ENCODE measurements at regions not wholly inside any gene's neighbourhood (a gene's known extent, or its start where the extent isn't known, plus 50 kb on each side); places are given as distances from the start of the nearest gene placed in this dataset.

DNA sequence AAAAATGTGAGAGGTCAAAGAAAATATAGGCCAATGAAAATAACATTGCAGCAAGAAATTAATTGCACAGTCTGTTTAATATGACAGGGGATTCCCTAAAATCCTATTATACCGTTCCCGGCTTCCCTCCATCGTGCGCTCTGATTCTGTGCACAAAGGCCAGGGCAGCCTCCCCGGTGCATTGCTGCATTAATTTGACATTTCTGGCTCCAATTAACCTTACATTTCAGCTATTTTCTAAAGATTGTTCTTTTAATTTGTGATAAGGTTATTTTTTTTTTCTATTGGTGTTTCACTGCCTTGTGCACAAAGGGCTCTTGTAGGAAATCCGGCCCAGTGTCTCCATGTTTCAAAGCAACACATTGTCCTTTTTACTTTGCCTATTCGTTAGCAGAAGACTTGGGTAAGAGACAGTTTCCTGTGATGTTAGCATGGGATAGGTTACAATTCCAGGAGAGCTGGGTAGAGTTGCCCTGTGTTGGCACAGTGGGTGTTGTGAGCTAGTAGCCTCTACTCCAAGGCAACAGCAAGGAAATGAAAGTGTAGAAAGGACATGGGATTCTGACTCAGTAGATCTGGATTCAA is 257.3 kb upstream of the IGF1R start:
- DNase-seq (ENCODE audit: low spot score), result no peak

DNA sequence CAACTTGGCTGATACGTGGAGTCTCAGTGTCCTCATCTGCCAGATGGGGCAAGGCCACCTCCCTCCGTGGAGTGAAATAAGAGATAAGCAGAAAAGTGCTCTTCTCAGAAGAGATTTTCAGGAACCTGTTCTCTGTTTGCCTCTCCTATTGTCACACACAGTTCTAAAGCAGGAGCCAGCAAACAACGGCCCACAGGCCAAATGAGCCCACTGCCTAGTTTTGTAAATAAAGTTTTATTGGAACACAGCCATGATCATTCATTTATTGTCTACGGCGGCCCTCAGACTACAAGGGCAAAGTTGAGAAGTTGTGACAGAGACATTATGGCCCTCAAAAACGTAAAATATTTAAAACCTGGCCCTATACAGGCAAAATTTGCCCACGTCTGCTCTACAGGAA is 256.8 kb upstream of the IGF1R start:
- DNase-seq (ENCODE audit: low spot score), result no peak

GRCh38 chr15:98393471-98393870 is 254.9 kb upstream of the IGF1R start:
- no peak for DNase-seq (ENCODE audit: low spot score)

- no peak for DNase-seq (ENCODE audit: low spot score)
Measured at GRCh38 chr15:98394546-98394945, 253.8 kb upstream of the IGF1R start.

DNA sequence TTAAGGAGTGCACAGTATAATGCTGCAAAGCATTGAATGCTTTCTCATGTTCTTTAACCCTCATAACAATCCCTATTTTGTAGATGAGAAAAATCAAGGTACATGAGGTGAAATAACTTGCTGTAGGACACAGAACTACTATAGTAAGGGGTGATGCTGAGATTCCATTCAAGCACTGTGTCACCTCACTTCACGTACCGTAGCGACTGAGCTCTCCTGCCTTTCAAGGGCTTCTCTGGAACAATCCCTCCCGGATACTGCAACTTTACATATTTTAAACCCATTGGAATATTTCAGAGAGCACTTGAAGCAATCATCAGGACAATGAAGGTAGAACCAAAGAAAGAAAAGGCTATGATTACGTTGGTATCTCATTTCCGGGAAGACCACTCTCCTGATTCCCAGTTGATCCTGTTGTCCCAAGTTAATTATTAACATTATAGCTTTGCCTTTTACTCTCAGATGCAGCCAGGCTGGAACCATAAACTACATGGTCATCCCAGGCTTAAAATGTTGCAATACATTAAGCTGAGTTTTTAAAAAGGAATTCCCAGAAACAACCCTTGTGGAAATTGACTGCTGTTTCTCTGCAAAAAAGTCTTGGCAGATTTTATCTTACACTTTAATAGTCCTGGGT is 252.2 kb upstream of the IGF1R start:
- peak; percentile 69 for DNase-seq (ENCODE audit: low spot score)

- no peak for DNase-seq (ENCODE audit: low spot score)
Measured at GRCh38 chr15:98397419-98397818, 250.9 kb upstream of the IGF1R start.

- no peak for DNase-seq (ENCODE audit: low spot score)
Measured at GRCh38 chr15:98398056-98398455, 250.3 kb upstream of the IGF1R start.

GRCh38 chr15:98398886-98399285 is 249.5 kb upstream of the IGF1R start:
- no peak for DNase-seq (ENCODE audit: low spot score)

DNA sequence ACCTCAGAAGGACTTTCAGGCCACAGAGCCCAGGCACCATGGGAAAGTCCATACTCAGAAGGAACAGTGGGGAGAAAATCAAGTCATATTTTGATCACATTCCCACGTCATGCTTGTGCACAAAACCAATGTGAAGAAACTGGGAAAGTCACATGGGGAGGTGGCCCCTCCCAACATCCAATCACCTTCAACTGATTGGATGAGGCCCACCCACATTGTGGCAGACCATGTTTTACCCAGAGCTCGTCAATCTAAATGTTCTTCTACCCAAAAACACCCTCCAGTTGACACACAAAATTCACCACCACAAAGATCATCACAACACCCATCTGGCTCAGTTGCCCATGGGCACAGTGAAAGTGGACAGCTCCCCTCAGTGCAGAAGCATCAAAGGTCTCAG is 248.2 kb upstream of the IGF1R start:
- no peak for DNase-seq (ENCODE audit: low spot score)

GRCh38 chr15:98401029-98401428 is 247.3 kb upstream of the IGF1R start:
- DNase-seq (ENCODE audit: low spot score), result peak; percentile 72

DNA sequence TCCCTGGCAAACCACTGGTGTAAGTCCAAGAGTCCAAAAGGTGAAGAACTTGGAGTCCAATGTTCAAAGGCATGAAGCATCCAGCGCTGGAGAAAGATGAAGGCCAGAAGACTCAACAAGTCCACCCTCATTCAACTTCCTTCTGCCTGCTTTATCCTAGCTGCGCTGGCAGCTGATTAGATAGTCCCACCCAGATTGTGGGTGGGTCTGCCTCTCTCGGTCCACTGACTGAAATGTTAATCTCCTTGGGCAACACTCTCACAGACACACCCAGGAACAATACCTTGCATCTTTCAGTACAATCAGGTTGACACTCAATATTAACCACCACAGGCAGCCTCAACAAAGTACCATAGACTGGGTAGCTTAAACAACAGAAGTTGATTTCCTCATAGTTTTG is 245.9 kb upstream of the IGF1R start:
- no peak for DNase-seq (ENCODE audit: low spot score)

GRCh38 chr15:98403169-98403568 is 245.2 kb upstream of the IGF1R start:
- no peak for DNase-seq (ENCODE audit: low spot score)

GRCh38 chr15:98403569-98403968 is 244.8 kb upstream of the IGF1R start:
- DNase-seq (ENCODE audit: low spot score), result no peak

GRCh38 chr15:98405013-98405412 is 243.3 kb upstream of the IGF1R start:
- DNase-seq (ENCODE audit: low spot score), result no peak

DNA sequence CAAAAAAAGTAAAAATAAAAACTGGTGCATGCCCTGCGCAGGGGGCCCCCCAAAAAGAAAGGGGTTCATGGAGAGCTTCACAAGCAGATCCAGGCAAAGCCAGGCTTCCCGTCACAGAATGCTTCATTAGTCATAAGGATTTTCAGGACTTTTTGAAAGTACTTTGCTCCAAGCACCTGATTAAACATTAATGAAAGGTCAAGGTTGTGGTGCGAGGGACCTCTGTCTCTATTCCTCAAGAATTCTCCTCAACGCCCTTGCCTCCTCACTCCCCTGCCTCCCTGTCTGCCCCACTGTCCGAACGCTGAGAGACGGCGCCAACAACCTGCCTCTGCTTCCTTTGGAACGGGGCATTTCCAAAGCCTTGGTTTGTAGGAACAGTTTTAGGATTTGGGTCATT is 240.1 kb upstream of the IGF1R start:
- DNase-seq (ENCODE audit: low spot score), result peak; percentile 92

GRCh38 chr15:98410328-98410727 is 238.0 kb upstream of the IGF1R start:
- DNase-seq (ENCODE audit: low spot score), result no peak

DNA sequence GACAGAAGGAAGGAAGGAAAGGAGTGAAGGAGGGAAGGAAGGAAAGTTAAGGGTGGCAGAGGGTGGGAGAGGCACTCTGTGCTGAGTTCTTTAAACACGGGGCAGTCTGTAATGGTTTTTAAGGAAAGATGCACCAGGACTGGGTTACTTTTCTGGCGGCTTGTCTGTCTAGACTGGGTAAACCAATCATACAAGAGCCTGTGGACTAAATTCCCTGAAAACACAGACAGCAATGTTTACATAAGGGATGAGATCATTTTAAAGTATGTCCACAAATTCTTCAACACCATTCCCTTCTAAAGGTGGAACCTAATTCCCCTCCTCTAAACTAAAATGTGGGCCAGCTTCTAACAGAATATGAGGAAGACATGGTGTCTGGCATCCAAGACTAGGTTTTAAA is 235.5 kb upstream of the IGF1R start:
- DNase-seq (ENCODE audit: low spot score), result peak; percentile 84

- DNase-seq (ENCODE audit: low spot score), result peak; percentile 63
Measured at GRCh38 chr15:98413933-98414546, 234.3 kb upstream of the IGF1R start.

GRCh38 chr15:98416222-98416855 is 232.0 kb upstream of the IGF1R start:
- peak; percentile 26 for DNase-seq (ENCODE audit: low spot score)

DNA sequence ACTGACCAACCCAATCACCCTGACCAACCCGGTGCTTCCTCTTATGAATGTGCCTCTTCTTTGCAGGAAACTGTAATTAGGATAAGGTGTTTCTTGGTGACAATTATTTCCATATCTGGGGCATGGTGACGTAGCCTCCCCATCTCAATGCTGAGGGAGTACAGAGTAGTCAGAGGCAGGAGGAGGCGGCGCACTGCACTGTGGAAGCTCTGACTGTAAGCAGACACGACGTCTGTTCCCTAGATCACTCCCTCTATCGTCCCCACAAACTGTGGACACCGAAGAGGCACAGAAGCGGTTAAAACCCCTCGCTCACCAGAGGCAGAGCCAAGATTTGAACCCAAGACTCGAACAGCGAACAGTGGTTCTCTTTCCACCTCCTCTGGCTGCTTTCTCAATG is 231.0 kb upstream of the IGF1R start:
- DNase-seq (ENCODE audit: low spot score), result no peak

DNA sequence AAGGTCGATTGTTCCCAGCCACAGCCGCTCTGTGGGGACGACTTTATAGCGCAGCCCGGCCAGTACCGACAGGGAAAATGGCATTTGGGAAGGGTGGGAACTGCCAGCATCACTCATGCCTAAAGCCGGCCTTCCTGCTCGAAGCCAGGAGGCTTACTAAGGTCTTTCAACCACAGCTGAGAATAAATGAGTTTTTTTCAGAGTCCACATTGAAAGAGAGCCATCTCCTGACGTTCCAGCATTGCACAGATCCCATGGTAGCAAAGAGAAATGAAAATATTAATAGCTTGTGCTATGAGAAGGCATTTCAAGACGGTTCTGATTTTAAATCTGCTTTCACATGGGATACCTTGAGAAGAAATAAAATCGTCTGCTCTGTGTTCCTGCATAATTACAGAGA is 230.2 kb upstream of the IGF1R start:
- peak; percentile 25 for DNase-seq (ENCODE audit: low spot score)

DNA sequence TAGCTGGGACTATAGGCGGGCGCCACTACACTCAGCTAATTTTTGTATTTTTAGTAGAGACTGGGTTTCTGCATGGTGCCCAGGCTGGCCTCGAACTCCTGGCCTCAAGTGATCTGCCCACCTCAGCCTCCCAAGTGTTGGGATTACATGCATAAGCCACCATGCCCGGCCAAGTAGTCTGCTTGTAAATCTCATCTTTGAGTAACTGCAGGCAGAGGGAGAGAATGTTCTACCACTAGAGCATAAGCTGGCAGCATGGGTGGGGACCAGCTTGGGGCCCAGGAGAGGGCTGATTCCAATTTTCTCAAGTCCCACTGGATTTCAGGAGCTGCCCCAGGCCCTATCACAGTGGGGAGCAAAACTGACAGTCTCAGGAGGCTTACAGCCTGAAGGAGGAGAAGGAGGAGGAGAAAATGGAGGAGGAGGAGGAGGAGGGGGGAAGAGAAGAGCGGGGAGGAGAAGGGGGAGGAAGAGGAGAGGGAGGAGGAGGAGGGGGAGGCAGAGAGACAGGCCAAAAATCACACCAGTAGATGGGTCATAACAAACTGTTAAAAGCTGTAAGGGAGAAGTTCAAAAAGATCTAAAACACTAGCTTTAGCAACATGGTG is 229.1 kb upstream of the IGF1R start:
- DNase-seq (ENCODE audit: low spot score), result no peak

DNA sequence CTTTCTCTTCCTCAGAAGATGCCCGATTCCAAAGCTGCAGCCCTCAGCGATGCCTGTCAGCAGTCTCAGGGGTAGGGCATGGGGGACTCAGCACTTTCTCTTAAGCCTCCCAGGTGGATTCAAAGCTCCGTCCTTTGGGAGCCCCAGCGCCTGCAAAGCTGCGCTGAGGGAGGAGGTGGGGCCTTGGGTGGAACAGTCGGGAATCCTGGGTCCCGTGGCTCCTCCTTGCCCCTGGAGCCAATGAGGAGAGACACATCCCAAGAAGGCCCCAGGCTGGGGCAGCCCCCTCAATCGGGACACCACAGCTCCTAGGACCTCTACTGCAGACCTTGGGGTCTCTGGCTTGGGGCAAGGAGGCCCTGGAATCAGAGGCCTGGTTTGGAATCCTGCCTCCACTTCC is 227.5 kb upstream of the IGF1R start:
- peak; percentile 43 for DNase-seq (ENCODE audit: low spot score)
